Peyer's patch (tissue), 4 donors: ENCODE measurements at regions not wholly inside any gene's neighbourhood (a gene's known extent, or its start where the extent isn't known, plus 50 kb on each side); places are given as distances from the start of the nearest gene placed in this dataset.

Experiments used
- CTCF ChIP-seq, 6 experiments: fragments of 450-650 bp in 4 of 6; fragments of 200-600 bp in 2 of 6; sonication (generic) in 1 of 6; IDR thresholded peaks; one replicate each; pipeline ENCODE4 v1.5.1; 2017 to 2019; ENCODE audit warnings: antibody characterized with exemption in 6 of 6, mild to moderate bottlenecking in 3 of 6, moderate library complexity in 1 of 6
- POLR2A ChIP-seq, 2 donors: fragments of 450-650 bp; IDR thresholded peaks; one replicate each; pipeline ENCODE4 v1.5.1; 2017; ENCODE audit warnings: antibody characterized with exemption in 2 of 2, mild to moderate bottlenecking in 2 of 2, moderate library complexity in 2 of 2

- TF ChIP-seq CTCF (IDR thresholded peaks at IDR 0.05) (no peak), POLR2A (IDR thresholded peaks at IDR 0.05) (no peak)
These were observed 513.1 kb downstream of the KCNH5 start for GRCh38 chr14:62532181-62532580.
